ENCODE measurements at regions not wholly inside any gene's neighbourhood (a gene's known extent, or its start where the extent isn't known, plus 50 kb on each side); places are given as distances from the start of the nearest gene placed in this dataset.

DNA sequence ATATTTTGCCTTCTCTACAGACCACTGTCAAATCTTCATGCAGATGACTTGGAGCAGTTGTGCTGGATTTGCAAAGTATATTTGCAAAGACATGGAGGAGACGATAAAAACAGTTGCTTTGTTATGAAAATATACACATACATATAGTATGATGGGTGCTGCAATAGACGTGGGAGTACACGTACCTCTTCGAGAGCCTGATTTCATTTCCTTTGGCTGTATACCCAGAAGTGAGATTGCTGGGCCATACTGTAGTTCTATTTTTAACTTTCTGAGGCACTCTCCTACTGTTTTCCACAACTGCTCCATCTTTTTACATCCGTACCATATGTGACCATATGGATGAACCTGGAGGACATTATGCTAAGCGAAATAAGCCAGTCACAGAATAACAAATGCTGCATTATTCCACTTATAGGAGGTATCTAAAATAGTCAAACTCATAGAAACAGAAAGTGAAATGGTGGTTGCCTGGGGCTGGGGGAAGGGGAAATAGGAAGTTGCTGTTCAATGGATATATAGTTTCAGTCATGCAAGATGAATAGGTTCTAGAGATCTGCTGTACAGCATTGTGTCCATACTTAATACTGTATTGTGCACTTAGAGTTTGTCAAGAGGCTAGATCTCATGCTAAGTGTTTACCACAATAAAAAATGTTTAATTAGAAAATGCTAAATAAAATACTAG, 223.8 kb downstream of the HAO1 start (continued):
- TF ChIP-seq, protein P1, sequence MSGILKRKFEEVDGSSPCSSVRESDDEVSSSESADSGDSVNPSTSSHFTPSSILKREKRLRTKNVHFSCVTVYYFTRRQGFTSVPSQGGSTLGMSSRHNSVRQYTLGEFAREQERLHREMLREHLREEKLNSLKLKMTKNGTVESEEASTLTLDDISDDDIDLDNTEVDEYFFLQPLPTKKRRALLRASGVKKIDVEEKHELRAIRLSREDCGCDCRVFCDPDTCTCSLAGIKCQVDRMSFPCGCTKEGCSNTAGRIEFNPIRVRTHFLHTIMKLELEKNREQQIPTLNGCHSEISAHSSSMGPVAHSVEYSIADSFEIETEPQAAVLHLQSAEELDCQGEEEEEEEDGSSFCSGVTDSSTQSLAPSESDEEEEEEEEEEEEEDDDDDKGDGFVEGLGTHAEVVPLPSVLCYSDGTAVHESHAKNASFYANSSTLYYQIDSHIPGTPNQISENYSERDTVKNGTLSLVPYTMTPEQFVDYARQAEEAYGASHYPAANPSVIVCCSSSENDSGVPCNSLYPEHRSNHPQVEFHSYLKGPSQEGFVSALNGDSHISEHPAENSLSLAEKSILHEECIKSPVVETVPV (CRISPR knock-in tag; IDR thresholded peaks at IDR 0.05) = no peak
- TF ChIP-seq, protein P2, sequence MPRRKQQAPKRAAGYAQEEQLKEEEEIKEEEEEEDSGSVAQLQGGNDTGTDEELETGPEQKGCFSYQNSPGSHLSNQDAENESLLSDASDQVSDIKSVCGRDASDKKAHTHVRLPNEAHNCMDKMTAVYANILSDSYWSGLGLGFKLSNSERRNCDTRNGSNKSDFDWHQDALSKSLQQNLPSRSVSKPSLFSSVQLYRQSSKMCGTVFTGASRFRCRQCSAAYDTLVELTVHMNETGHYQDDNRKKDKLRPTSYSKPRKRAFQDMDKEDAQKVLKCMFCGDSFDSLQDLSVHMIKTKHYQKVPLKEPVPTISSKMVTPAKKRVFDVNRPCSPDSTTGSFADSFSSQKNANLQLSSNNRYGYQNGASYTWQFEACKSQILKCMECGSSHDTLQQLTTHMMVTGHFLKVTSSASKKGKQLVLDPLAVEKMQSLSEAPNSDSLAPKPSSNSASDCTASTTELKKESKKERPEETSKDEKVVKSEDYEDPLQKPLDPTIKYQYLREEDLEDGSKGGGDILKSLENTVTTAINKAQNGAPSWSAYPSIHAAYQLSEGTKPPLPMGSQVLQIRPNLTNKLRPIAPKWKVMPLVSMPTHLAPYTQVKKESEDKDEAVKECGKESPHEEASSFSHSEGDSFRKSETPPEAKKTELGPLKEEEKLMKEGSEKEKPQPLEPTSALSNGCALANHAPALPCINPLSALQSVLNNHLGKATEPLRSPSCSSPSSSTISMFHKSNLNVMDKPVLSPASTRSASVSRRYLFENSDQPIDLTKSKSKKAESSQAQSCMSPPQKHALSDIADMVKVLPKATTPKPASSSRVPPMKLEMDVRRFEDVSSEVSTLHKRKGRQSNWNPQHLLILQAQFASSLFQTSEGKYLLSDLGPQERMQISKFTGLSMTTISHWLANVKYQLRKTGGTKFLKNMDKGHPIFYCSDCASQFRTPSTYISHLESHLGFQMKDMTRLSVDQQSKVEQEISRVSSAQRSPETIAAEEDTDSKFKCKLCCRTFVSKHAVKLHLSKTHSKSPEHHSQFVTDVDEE (CRISPR knock-in tag; IDR thresholded peaks at IDR 0.05) = no peak

DNA sequence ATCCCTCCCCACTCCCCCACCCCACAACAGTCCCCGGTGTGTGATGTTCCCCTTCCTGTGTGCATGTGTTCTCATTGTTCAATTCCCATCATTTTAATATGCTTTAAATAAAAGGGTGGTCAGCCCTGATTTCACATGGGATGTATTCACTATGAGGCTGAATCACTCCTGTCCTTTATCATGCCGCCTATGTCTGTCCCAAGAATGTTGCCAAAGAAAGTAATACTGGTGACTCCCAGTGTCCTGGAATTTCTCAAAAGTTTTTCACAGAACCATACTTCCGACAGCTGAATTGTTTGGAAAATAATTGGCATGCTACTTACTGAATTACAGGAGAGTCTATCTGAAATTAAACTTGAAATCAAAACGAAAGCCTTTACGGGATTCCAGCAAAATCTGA, 217.7 kb downstream of the HAO1 start:
- no peak for ATAC-seq
- TF ChIP-seq ZFP3 (CRISPR knock-in tag; IDR thresholded peaks at IDR 0.05) = no peak
- no peak for TF ChIP-seq SNAI2 (CRISPR knock-in tag; IDR thresholded peaks at IDR 0.05)

DNA sequence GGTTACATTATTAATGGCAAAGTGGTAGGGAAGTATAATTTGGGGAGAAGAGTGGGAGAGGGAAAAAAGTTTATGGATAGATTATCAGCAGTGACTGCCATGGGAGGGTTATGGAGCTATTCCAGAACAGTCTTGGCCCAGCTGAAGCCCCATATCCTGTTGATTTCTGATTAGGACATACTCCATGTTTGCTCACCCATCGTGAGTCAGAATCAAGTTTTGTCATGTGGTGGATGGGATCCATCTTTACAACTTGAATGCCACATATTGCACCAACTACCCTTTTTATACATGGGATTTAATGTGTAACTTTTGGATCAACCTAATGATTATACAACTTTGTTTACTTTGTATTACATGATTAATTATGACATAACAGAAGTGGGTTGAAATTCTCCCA, 217.0 kb downstream of the HAO1 start:
- TF ChIP-seq ESRRG (CRISPR knock-in tag; IDR thresholded peaks at IDR 0.05) (no peak), ZFP3 (CRISPR knock-in tag; IDR thresholded peaks at IDR 0.05) (no peak), ISL1 (CRISPR knock-in tag; IDR thresholded peaks at IDR 0.05) (no peak), ZNF70 (CRISPR knock-in tag; IDR thresholded peaks at IDR 0.05) (no peak), ZFP30 (CRISPR knock-in tag; IDR thresholded peaks at IDR 0.05) (no peak), PPARA (CRISPR knock-in tag; IDR thresholded peaks at IDR 0.05; ENCODE audit: borderline replicate concordance) (no peak), ZNF8 (CRISPR knock-in tag; IDR thresholded peaks at IDR 0.05) (no peak), SNAI2 (CRISPR knock-in tag; IDR thresholded peaks at IDR 0.05) (no peak), TOX (CRISPR knock-in tag; IDR thresholded peaks at IDR 0.05; ENCODE audit: borderline replicate concordance) (no peak), TCF4 (CRISPR knock-in tag; IDR thresholded peaks at IDR 0.05; ENCODE audit: borderline replicate concordance) (no peak), BACH2 (CRISPR knock-in tag; IDR thresholded peaks at IDR 0.05; ENCODE audit: borderline replicate concordance) (no peak), ZNF565 (CRISPR knock-in tag; conservative IDR thresholded peaks at IDR 0.05; ENCODE audit: low read depth) (no peak), GLIS3 (CRISPR knock-in tag; IDR thresholded peaks at IDR 0.05) (no peak), OSR1 (CRISPR knock-in tag; IDR thresholded peaks at IDR 0.05) (no peak), CSDC2 (CRISPR knock-in tag; IDR thresholded peaks at IDR 0.05) (no peak), ARNTL (CRISPR knock-in tag; IDR thresholded peaks at IDR 0.05; ENCODE audit: borderline replicate concordance, low read depth) (no peak)
- TF ChIP-seq, protein P3, sequence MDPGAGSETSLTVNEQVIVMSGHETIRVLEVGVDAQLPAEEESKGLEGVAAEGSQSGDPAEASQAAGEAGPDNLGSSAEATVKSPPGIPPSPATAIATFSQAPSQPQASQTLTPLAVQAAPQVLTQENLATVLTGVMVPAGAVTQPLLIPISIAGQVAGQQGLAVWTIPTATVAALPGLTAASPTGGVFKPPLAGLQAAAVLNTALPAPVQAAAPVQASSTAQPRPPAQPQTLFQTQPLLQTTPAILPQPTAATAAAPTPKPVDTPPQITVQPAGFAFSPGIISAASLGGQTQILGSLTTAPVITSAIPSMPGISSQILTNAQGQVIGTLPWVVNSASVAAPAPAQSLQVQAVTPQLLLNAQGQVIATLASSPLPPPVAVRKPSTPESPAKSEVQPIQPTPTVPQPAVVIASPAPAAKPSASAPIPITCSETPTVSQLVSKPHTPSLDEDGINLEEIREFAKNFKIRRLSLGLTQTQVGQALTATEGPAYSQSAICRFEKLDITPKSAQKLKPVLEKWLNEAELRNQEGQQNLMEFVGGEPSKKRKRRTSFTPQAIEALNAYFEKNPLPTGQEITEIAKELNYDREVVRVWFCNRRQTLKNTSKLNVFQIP (CRISPR knock-in tag; IDR thresholded peaks at IDR 0.05; ENCODE audit: borderline replicate concordance, low read depth) = no peak
- TF ChIP-seq, protein P2 (CRISPR knock-in tag; IDR thresholded peaks at IDR 0.05) = no peak
- TF ChIP-seq, protein P1 (CRISPR knock-in tag; IDR thresholded peaks at IDR 0.05) = no peak
- TF ChIP-seq, protein P4, sequence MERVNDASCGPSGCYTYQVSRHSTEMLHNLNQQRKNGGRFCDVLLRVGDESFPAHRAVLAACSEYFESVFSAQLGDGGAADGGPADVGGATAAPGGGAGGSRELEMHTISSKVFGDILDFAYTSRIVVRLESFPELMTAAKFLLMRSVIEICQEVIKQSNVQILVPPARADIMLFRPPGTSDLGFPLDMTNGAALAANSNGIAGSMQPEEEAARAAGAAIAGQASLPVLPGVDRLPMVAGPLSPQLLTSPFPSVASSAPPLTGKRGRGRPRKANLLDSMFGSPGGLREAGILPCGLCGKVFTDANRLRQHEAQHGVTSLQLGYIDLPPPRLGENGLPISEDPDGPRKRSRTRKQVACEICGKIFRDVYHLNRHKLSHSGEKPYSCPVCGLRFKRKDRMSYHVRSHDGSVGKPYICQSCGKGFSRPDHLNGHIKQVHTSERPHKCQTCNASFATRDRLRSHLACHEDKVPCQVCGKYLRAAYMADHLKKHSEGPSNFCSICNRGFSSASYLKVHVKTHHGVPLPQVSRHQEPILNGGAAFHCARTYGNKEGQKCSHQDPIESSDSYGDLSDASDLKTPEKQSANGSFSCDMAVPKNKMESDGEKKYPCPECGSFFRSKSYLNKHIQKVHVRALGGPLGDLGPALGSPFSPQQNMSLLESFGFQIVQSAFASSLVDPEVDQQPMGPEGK (CRISPR knock-in tag; IDR thresholded peaks at IDR 0.05; ENCODE audit: borderline replicate concordance) = no peak
- no peak for ATAC-seq

Data from SK-N-SH treated with all-trans-retinoic acid at 6 μM for 48 hours (cell line).